Neural cell (in vitro differentiated cells): ENCODE measurements at regions not wholly inside any gene's neighbourhood (a gene's known extent, or its start where the extent isn't known, plus 50 kb on each side); places are given as distances from the start of the nearest gene placed in this dataset.

Experiments
- CTCF ChIP-seq: fragments of 450-650 bp; IDR thresholded peaks from 2 replicates; pipeline ENCODE4 v1.5.1; 2014; ENCODE audit warnings: antibody characterized with exemption, mild to moderate bottlenecking, moderate library complexity; ENCODE audit not compliant: poor library complexity, severe bottlenecking
- EP300 ChIP-seq: fragments of 450-650 bp; conservative IDR thresholded peaks from 2 replicates; pipeline ENCODE4 v1.6.1; 2014; ENCODE audit warnings: antibody characterized with exemption, mild to moderate bottlenecking, moderate library complexity; ENCODE audit not compliant: poor library complexity, severe bottlenecking
- EZH2 ChIP-seq: fragments of 200-600, 300-800 bp; shearing (Covaris generic), sonication (generic); IDR thresholded peaks from 2 replicates; pipeline ENCODE4 v1.6.1; 2014; ENCODE audit warnings: antibody characterized with exemption, low read length, borderline replicate concordance, mild to moderate bottlenecking; ENCODE audit not compliant: insufficient read depth, poor library complexity, severe bottlenecking
- MXI1 ChIP-seq: fragments of 450-650 bp; conservative IDR thresholded peaks from 2 replicates; pipeline ENCODE4 v1.6.1; 2014; ENCODE audit warnings: antibody characterized with exemption, mild to moderate bottlenecking; ENCODE audit not compliant: poor library complexity, severe bottlenecking
- POLR2AphosphoS5 ChIP-seq: IDR thresholded peaks from 2 replicates; pipeline ENCODE4 v1.6.1; 2012
- RAD21 ChIP-seq: fragments of 450-650 bp; conservative IDR thresholded peaks from 2 replicates; pipeline ENCODE4 v1.6.1; 2014; ENCODE audit warnings: antibody characterized with exemption, mild to moderate bottlenecking, moderate library complexity
- TAF1 ChIP-seq: IDR thresholded peaks from 2 replicates; pipeline ENCODE4 v1.6.1; 2012; ENCODE audit warnings: low read depth
- TF ChIP-seq, protein P1 (sequence below): IDR thresholded peaks from 2 replicates; pipeline ENCODE4 v1.6.1; 2012; ENCODE audit warnings: borderline replicate concordance

DNA sequence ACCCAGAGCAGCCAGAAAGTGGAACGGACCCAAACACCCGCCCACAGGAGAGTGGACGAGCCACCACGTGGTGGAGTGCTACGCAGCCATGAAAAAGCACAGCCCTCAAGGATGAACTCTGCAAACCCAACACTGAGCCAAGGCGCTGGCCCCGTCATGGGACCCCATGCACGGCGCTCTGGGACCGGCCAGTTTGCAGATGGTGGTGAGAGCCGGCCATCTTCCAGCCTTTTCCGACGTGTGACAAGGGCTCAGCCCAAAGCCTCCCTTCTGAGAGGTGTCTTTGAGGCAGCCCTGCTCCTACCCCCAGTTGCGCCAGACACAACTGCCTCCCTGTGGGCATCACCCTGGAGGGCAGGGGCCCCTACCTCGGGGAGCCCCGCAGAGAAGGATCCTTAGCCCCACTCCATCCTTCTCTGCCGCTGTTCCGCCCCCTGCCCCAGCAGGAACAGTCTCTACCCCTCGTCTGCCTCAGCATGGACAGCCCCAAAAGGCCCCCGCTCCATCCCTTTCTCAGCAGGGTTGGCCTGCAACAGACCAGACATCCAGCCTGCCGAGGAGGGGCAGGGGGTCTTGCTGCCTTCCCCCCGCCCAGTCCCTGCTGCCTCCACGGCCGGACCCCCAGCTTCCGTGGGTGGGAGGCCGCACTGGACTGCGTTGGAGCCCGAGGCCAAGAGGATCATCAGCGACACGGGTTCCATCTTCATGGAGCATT, 75.7 kb downstream of the MICALL2 start:
- no peak for TF ChIP-seq CTCF
- no peak for TF ChIP-seq POLR2AphosphoS5
- TF ChIP-seq RAD21, result no peak
- no peak for TF ChIP-seq TAF1
- TF ChIP-seq EZH2, result no peak
- no peak for TF ChIP-seq MXI1
- TF ChIP-seq, protein P1, sequence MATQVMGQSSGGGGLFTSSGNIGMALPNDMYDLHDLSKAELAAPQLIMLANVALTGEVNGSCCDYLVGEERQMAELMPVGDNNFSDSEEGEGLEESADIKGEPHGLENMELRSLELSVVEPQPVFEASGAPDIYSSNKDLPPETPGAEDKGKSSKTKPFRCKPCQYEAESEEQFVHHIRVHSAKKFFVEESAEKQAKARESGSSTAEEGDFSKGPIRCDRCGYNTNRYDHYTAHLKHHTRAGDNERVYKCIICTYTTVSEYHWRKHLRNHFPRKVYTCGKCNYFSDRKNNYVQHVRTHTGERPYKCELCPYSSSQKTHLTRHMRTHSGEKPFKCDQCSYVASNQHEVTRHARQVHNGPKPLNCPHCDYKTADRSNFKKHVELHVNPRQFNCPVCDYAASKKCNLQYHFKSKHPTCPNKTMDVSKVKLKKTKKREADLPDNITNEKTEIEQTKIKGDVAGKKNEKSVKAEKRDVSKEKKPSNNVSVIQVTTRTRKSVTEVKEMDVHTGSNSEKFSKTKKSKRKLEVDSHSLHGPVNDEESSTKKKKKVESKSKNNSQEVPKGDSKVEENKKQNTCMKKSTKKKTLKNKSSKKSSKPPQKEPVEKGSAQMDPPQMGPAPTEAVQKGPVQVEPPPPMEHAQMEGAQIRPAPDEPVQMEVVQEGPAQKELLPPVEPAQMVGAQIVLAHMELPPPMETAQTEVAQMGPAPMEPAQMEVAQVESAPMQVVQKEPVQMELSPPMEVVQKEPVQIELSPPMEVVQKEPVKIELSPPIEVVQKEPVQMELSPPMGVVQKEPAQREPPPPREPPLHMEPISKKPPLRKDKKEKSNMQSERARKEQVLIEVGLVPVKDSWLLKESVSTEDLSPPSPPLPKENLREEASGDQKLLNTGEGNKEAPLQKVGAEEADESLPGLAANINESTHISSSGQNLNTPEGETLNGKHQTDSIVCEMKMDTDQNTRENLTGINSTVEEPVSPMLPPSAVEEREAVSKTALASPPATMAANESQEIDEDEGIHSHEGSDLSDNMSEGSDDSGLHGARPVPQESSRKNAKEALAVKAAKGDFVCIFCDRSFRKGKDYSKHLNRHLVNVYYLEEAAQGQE, result no peak
- TF ChIP-seq EP300, result no peak
